ENCODE measurements at regions not wholly inside any gene's neighbourhood (a gene's known extent, or its start where the extent isn't known, plus 50 kb on each side); places are given as distances from the start of the nearest gene placed in this dataset.

- no peak for TF ChIP-seq CTCF (IDR thresholded peaks at IDR 0.05)
- no peak for TF ChIP-seq POLR2AphosphoS5 (IDR thresholded peaks at IDR 0.05)
- TF ChIP-seq EP300 (IDR thresholded peaks at IDR 0.05): no peak
These were observed 88.8 kb downstream of the C1QL2 start for GRCh38 chr2:119069781-119070180.
